AG09319 (cell line): ENCODE measurements at regions not wholly inside any gene's neighbourhood (a gene's known extent, or its start where the extent isn't known, plus 50 kb on each side); places are given as distances from the start of the nearest gene placed in this dataset.
"Not testable (repeated sequence)": the region's sequence is repeated elsewhere in the genome, so short reads cannot be mapped to it uniquely, and the experiment has no call there.

Experiments
- DNase-seq: peaks from one replicate; pipeline ENCODE4 v3.0.0-alpha.2; 2010; ENCODE audit warnings: low read depth; ENCODE audit errors: extremely low read depth
- TF ChIP-seq, protein P1 (sequence below): IDR thresholded peaks from 2 replicates; pipeline ENCODE4 v1.5.1; 2011; ENCODE audit warnings: low read depth, mild to moderate bottlenecking, inconsistent platforms, low read length, moderate library complexity

DNA sequence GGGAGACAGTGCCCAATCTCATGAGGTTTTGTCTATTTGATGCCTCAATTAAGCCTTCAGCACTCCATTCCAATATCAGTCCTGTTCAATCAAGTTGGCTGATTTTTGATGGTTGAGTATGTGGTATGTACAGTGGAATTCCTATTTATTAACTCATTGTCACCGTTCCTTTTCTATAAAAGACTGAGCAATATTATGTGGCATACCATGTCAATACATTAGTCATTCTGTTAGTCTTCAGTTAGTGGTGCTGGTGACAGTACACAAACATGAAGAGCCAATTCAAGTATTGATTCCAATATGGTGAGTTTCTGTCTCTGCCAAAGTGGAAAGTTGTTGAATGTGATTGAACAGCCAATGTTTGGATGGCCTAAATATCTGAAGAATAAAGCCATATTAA lies 1343.9 kb downstream of the SUCLG1 start:
- TF ChIP-seq, protein P1, sequence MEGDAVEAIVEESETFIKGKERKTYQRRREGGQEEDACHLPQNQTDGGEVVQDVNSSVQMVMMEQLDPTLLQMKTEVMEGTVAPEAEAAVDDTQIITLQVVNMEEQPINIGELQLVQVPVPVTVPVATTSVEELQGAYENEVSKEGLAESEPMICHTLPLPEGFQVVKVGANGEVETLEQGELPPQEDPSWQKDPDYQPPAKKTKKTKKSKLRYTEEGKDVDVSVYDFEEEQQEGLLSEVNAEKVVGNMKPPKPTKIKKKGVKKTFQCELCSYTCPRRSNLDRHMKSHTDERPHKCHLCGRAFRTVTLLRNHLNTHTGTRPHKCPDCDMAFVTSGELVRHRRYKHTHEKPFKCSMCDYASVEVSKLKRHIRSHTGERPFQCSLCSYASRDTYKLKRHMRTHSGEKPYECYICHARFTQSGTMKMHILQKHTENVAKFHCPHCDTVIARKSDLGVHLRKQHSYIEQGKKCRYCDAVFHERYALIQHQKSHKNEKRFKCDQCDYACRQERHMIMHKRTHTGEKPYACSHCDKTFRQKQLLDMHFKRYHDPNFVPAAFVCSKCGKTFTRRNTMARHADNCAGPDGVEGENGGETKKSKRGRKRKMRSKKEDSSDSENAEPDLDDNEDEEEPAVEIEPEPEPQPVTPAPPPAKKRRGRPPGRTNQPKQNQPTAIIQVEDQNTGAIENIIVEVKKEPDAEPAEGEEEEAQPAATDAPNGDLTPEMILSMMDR, result no peak
- no peak for DNase-seq

DNA sequence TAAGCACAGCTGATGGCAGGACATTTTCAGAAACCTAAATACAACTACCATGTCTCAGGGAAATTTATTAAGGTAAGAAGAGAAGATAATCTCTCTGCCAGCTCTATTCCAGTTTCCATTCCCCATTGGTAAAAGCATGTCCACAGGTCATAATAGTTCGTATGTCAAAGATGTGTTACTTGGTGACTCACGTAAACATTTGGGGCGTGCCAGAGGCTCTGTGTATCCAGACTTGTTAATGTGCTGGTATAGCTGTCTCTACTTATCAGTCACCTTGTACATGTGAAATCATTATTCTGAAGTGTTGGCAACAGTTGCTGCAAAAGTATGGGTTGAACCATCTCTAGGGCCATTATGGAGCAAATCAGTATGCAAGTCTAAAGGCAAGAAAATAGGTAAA lies 1345.1 kb downstream of the SUCLG1 start:
- TF ChIP-seq, protein P1, result no peak
- no peak for DNase-seq

DNA sequence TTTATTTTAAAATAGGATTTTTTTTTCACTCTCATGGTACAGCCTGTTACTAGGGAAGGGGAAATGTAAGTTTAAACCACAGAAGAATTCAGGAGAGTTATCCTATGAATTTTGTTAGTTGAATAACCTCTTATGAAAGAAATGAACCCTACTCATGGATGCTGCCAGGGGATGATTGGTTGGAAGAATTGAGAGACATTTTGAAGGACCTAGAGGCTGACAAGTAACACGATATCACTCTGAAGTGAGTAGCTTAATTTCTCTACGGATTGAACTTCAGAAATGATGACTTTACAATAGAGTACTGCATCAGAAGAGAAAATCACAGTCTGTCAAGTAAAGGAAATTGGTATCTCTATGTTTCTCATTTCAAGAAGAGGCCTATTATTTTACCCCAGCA lies 1346.2 kb downstream of the SUCLG1 start:
- TF ChIP-seq, protein P1, result no peak
- no peak for DNase-seq

DNA sequence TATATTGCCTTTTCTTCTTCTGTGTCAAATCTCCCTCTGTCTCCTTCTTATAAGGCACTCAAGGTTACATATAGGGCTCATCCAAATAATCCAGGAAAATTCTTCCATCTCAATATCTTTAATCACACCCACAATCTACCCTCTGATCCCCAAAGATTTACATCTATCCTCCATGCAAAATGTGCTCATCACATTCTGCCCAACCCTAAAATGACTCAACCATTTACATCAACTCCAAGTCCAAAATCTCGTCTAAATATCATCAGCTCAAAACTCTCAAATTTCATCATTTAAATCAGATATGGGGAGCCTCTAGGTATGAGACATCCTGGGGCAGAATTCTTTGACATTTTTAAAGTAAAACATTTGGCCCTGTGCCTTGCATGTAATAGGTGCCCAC lies 1349.8 kb downstream of the SUCLG1 start:
- no peak for DNase-seq
- TF ChIP-seq, protein P1, result no peak

DNA sequence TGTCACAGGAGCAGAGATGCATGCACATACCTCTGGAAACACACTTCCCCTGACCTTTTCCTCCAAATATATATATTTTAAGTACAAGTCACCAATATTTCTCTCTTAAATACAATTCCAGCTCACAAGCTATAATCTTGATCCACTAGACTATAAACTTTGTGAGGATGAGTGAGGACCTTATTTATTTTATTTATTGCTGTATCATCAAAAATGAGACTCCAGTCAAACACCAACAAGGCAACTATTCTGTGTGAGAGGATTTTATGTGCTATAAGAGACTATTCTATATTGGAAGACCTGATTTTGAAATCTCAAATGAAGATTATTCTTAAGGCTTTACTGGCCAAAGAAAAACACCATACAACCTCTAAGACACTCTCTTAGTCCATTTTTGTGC lies 1352.2 kb downstream of the SUCLG1 start:
- DNase-seq, result no peak
- TF ChIP-seq, protein P1, result no peak

DNA sequence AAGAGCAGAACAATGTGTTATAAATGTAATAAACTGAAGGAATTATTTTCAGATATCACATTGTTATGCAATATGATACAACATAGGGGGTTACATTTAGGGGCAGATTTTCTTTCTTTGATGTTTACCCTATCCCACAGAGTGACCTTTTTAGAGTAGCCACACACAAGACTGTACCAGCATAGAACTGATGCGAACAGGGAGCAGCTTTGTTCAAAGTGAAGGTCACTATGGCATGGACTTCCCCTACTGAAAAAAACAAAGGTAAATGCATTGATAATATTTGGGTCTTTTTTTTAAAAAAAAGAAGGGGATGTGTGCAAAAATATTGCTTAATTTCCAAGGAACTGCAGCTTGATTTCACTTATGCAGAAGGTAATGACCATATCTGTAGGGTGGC lies 1354.9 kb downstream of the SUCLG1 start:
- no peak for DNase-seq
- TF ChIP-seq, protein P1, result no peak

DNA sequence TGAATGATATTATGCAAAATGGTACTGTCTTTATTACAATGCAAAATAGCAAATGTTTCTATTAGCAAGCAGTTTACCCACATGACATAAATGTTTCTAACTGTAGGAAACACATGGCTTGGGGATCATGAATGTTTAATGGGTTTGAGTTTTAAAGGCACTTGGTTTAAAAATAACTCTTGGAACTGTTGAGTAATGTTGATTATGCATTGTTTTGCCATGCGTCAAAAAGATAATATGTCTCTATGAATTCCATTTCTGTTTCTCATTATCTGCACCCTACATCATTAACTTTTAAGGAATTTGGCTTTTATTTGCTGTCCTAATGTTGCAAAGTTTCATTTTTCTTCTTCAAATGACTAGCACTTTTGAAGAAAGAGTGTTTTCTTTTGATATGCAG lies 1355.5 kb downstream of the SUCLG1 start:
- TF ChIP-seq, protein P1, result no peak
- no peak for DNase-seq

DNA sequence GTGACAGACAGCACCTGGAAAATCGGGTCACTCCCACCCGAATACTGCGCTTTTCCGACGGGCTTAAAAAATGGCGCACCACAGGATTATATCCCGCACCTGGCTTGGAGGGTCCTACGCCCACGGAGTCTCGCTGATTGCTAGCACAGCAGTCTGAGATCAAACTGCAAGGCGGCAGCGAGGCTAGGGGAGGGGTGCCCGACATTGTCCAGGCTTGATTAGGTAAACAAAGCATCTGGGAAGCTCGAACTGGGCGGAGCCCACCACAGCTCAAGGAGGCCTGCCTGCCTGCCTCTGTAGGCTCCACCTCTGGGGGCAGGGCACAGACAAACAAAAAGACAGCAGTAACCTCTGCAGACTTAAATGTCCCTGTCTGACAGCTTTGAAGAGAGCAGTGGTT lies 1370.0 kb downstream of the SUCLG1 start:
- not testable (repeated sequence) for DNase-seq
